HG02973 (cell line): ENCODE measurements at regions not wholly inside any gene's neighbourhood (a gene's known extent, or its start where the extent isn't known, plus 50 kb on each side); places are given as distances from the start of the nearest gene placed in this dataset.
"Not testable (repeated sequence)": the region's sequence is repeated elsewhere in the genome, so short reads cannot be mapped to it uniquely, and the experiment has no call there.

Experiments
- ATAC-seq: cut with Tn5 transposase; IDR thresholded peaks from one replicate; pipeline ENCODE4 v1.9.1; 2021; ENCODE audit warnings: moderate library complexity; ENCODE audit not compliant: unreplicated experiment

- ATAC-seq: no peak
Observed at GRCh38 chr15:36156879-36157427, 422.5 kb upstream of the CDIN1 start.

DNA sequence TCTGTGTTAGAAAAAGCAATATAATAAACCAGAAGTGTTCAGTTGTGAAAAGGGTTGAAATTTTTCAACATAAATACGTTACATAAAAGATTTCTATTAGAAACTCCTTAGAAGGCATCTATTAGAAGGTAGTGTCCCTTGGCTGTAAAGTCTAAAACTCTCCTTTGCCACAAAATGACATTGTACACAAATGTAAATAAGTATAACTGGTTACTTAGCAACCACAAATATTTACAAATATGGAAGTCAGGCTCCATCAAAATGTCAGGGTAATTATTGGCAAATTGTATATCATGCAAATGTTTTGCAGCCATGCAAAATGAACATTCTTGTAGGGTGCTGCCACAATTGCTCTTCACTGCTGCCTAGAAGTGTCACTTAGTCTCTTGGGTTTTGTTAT, 419.1 kb upstream of the CDIN1 start:
- no peak for ATAC-seq

GRCh38 chr15:36161108-36161507, 418.3 kb upstream of the CDIN1 start:
- no peak for ATAC-seq

- no peak for ATAC-seq
Observed at GRCh38 chr15:36161771-36162212, 417.6 kb upstream of the CDIN1 start.

GRCh38 chr15:36163983-36164382, 415.4 kb upstream of the CDIN1 start:
- ATAC-seq: not testable (repeated sequence)

GRCh38 chr15:36172955-36173354, 406.5 kb upstream of the CDIN1 start:
- no peak for ATAC-seq

GRCh38 chr15:36175186-36175740, 404.2 kb upstream of the CDIN1 start:
- no peak for ATAC-seq

GRCh38 chr15:36175741-36176291, 403.6 kb upstream of the CDIN1 start:
- ATAC-seq: no peak

DNA sequence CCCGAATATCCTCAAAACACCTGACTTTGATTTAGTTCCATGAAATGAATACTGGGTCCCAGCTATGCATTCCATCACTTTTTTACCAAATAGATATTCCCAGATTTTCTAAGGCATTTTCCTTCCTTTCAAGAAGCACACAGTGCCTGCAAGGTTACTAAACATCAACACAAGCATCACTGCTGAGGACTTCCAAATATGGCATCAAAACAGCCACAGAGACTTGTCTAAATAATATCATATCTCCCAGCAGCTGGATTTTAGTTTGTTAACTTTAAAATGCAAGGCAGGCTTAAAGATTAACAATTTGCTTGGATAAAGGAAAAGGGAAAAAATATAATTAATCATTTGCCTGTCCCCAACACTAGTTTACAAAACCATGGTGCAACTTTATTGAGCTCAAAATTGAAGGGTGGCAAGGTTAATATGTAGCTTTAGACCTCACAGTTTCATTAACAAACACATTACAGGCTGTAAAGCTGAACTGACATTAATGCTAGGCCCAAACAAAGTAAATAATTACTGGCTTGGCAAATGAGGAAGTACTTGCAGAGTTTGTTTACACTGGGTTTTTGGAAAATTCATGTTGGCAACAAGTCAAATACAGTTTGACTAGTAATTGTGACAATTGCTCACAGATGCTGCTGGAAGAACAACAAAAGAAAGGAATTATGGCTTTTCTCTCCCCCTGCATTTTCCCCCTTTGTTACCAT, 401.7 kb upstream of the CDIN1 start:
- ATAC-seq: no peak

DNA sequence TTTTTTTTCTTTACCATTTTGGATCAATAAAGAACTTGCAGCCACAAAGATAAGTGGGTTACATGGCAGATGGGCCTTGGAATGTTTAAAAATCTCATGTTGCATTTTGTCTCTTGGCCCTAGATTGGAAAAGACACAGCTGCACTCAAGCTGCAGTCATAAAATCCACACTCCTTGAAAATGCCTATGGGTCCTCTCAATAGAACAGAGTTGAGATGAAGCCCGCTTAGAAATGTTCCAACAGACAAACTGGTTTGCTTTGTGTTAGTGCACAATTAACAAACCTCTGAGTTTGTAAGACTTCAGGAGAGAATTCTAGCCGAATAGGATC, 401.2 kb upstream of the CDIN1 start:
- ATAC-seq: no peak

- ATAC-seq: no peak
Observed at GRCh38 chr15:36183201-36183600, 396.2 kb upstream of the CDIN1 start.

DNA sequence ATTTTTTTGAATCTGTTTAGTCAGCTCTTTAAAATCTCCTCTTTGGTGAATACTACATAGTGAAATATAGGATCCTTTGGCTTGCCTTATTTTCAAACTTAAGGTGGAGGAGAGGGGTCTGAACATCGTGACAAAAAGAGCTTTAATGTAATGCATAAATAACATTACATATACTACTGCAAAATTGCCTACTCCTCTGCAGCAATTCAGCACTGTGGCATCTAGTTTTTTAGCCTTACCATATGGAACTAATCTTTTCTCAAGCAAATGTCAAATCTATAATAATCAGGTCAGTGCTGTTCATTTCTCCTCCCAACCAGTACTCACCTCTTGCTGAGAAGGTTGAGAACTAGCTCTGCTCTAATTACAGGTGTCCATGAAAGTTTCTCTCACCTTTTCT, 394.0 kb upstream of the CDIN1 start:
- no peak for ATAC-seq

DNA sequence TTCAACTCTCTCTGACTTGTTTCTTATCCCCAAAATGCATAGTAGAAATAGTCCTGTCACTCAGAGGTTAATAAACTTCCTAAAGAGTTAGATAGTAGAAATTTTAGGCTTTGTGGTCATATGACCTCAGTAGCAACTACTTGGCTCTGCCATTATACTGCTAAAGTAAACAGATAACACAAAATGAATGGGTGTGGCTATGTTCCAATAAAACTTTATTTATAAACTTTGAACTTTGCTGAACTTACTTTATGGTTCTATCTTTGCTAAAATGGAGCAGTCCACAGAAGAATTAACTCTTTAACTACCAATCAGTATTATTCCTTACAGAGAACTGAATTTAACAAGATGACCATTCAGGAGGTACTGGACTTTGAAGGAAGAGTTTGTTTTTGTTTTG, 393.6 kb upstream of the CDIN1 start:
- no peak for ATAC-seq

DNA sequence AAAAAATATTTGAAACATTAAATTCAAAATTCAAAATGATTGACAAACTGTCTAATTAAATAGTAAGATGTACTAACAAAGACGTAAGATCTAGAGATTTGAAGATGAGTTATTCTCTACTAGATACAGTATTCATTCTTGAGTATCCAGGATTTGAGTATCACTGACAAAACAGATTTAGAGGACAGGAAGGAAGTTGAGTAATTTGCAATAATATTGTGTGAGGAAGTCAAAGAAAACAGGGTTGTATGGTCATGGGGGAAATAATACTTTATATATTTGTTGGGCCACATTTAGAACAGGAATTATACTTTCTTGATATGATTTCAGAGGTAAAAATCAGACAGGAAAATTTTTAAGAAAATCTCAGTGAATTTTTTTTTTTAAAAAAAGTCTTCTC, 393.1 kb upstream of the CDIN1 start:
- ATAC-seq: no peak

GRCh38 chr15:36191459-36191858, 388.0 kb upstream of the CDIN1 start:
- no peak for ATAC-seq

- ATAC-seq: not testable (repeated sequence)
Observed at GRCh38 chr15:36195361-36196007, 383.9 kb upstream of the CDIN1 start.

- no peak for ATAC-seq
Observed at GRCh38 chr15:36208868-36209582, 370.4 kb upstream of the CDIN1 start.

GRCh38 chr15:36210426-36210825, 369.0 kb upstream of the CDIN1 start:
- ATAC-seq: no peak

DNA sequence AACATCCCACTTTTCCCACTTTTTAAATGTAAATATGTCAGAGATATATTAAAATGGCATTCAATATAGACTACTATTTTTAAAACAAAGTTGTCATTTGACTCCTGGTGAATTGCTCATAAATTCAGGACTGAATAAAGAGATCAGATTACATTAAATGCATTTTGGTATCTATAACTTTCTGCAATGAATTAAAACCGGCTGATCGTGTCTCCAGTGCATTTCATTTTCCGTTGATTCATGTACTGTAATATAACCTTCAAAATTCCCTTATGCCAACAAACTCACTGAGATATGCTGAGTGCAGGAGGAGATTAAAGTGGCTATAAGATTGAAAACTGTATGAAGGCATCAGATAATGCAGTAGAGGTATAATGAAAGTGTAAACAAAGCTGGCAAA, 361.1 kb upstream of the CDIN1 start:
- no peak for ATAC-seq

GRCh38 chr15:36218991-36219390, 360.4 kb upstream of the CDIN1 start:
- no peak for ATAC-seq

GRCh38 chr15:36221992-36222391, 357.4 kb upstream of the CDIN1 start:
- ATAC-seq: no peak
